Endodermal cell (in vitro differentiated cells): ENCODE measurements at regions not wholly inside any gene's neighbourhood (a gene's known extent, or its start where the extent isn't known, plus 50 kb on each side); places are given as distances from the start of the nearest gene placed in this dataset.
"Not testable (repeated sequence)": the region's sequence is repeated elsewhere in the genome, so short reads cannot be mapped to it uniquely, and the experiment has no call there.

Experiments
- DNase-seq: peaks from one replicate; pipeline ENCODE4 v3.0.0-alpha.2; 2017
- H3K27ac ChIP-seq: 2 replicates; pipeline ENCODE4 v1.5.1; 2013; ENCODE audit warnings: mild to moderate bottlenecking, low read depth, low read length, moderate library complexity
- H3K27me3 ChIP-seq: 2 replicates; pipeline ENCODE4 v1.6.1; 2013; ENCODE audit warnings: mild to moderate bottlenecking, low read length, moderate library complexity; ENCODE audit not compliant: insufficient read depth, control insufficient read depth, poor library complexity, severe bottlenecking
- H3K36me3 ChIP-seq: 2 replicates; pipeline ENCODE4 v1.7.0; 2013; ENCODE audit warnings: mild to moderate bottlenecking, low read length, moderate library complexity; ENCODE audit not compliant: control insufficient read depth, insufficient read depth
- H3K4me1 ChIP-seq: one replicate; pipeline ENCODE4 v1.7.0; 2013; ENCODE audit warnings: low read length; ENCODE audit not compliant: control insufficient read depth, insufficient read depth
- H3K4me3 ChIP-seq: 2 replicates; pipeline ENCODE4 v1.5.1; 2013; ENCODE audit warnings: mild to moderate bottlenecking, low read length, moderate library complexity
- H3K9ac ChIP-seq: 2 replicates; pipeline ENCODE4 v1.6.1; 2013; ENCODE audit warnings: mild to moderate bottlenecking, low read length, moderate library complexity; ENCODE audit not compliant: poor library complexity, severe bottlenecking; ENCODE audit errors: extremely low read depth
- H3K9me3 ChIP-seq: 2 replicates; pipeline ENCODE4 v1.6.1; 2013; ENCODE audit warnings: mild to moderate bottlenecking, low read length, moderate library complexity; ENCODE audit not compliant: control insufficient read depth
- H3K27ac Mint-ChIP-seq: 2 replicates; pipeline ENCODE4 v1.8.0; 2020; ENCODE audit warnings: mixed read lengths
- H3K27me3 Mint-ChIP-seq: 2 replicates; pipeline ENCODE4 v1.8.0; 2021; ENCODE audit warnings: mild to moderate bottlenecking, mixed read lengths; ENCODE audit not compliant: insufficient read depth
- H3K36me3 Mint-ChIP-seq: 2 replicates; pipeline ENCODE4 v1.8.0; 2020; ENCODE audit warnings: low read depth, mixed read lengths
- H3K4me1 Mint-ChIP-seq: 2 replicates; pipeline ENCODE4 v1.8.0; 2020; ENCODE audit warnings: mixed read lengths
- H3K4me3 Mint-ChIP-seq: 2 replicates; pipeline ENCODE4 v1.8.0; 2020; ENCODE audit warnings: mild to moderate bottlenecking, moderate library complexity, mixed read lengths
- H3K9me3 Mint-ChIP-seq: 2 replicates; pipeline ENCODE4 v1.8.0; 2020; ENCODE audit warnings: mild to moderate bottlenecking, mixed read lengths
- CTCF ChIP-seq: fragments of 200-600 bp; sonication (generic); conservative IDR thresholded peaks from 2 replicates; pipeline ENCODE4 v1.5.0; 2021; ENCODE audit warnings: antibody characterized with exemption, mild to moderate bottlenecking
- WGBS, 2 experiments: methylation state at CpG; one replicate each; pipeline versions ENCODE4 v1.1.5 to v1.1.7; 2013; ENCODE audit warnings: missing lambda C conversion rate in 2 of 2, mixed read lengths in 1 of 2; ENCODE audit not compliant: insufficient coverage in 1 of 2, insufficient read length in 1 of 2; 5-methylcytosine and 5-hydroxymethylcytosine counted together

- no peaks in the 10 kb centered on the region for H3K4me1 Mint-ChIP-seq
- no peak overlapping the region for H3K4me3 Mint-ChIP-seq
- WGBS, 2 experiments = 94 to 100% methylated on average over 2 of the region's 2 CpGs
- no peak for DNase-seq
- no peaks in the 10 kb centered on the region for H3K4me1 ChIP-seq
- H3K9me3 ChIP-seq = peaks cover 2% of the 10 kb centered on the region
- no peak overlapping the region for H3K4me3 ChIP-seq
- H3K27me3 Mint-ChIP-seq = no peaks in the 10 kb centered on the region
- H3K27ac Mint-ChIP-seq = no peak overlapping the region
- H3K36me3 ChIP-seq = no peaks in the 10 kb centered on the region
- no peaks in the 10 kb centered on the region for H3K36me3 Mint-ChIP-seq
- H3K27ac ChIP-seq = no peak overlapping the region
- peaks cover under 1% of the 10 kb centered on the region for H3K9me3 Mint-ChIP-seq
- no peak for TF ChIP-seq CTCF
- H3K27me3 ChIP-seq = no peaks in the 10 kb centered on the region
- no peak overlapping the region for H3K9ac ChIP-seq
Measured at GRCh38 chr2:62396880-62397279, 109.1 kb downstream of the TMEM17 start.

- 90 to 91% methylated on average over 3 of the region's 3 CpGs for WGBS, 2 experiments
- no peak overlapping the region for H3K27ac ChIP-seq
- no peaks in the 10 kb centered on the region for H3K36me3 ChIP-seq
- no peak for TF ChIP-seq CTCF
- Mint-ChIP-seq H3K27me3 (no peaks in the 10 kb centered on the region), H3K4me3 (no peak overlapping the region), H3K9me3 (no peaks in the 10 kb centered on the region), H3K36me3 (no peaks in the 10 kb centered on the region), H3K27ac (no peak overlapping the region), H3K4me1 (no peaks in the 10 kb centered on the region)
- H3K9me3 ChIP-seq = no peaks in the 10 kb centered on the region
- no peaks in the 10 kb centered on the region for H3K27me3 ChIP-seq
- H3K9ac ChIP-seq = no peak overlapping the region
- DNase-seq = no peak
- no peak overlapping the region for H3K4me3 ChIP-seq
- no peaks in the 10 kb centered on the region for H3K4me1 ChIP-seq
Measured at GRCh38 chr2:62393293-62393692, 112.7 kb downstream of the TMEM17 start.

GRCh38 chr2:62391696-62392095 is 114.3 kb downstream of the TMEM17 start:
- Mint-ChIP-seq H3K36me3 (peaks cover under 1% of the 10 kb centered on the region), H3K4me1 (no peaks in the 10 kb centered on the region), H3K27ac (no peak overlapping the region), H3K4me3 (no peak overlapping the region), H3K27me3 (no peaks in the 10 kb centered on the region), H3K9me3 (peaks cover 6% of the 10 kb centered on the region)
- Histone ChIP-seq H3K9ac (no peak overlapping the region), H3K4me1 (no peaks in the 10 kb centered on the region), H3K27ac (no peak overlapping the region), H3K9me3 (peaks cover 7% of the 10 kb centered on the region), H3K4me3 (no peak overlapping the region), H3K36me3 (no peaks in the 10 kb centered on the region), H3K27me3 (no peaks in the 10 kb centered on the region)
- WGBS, 2 experiments = 84 to 100% methylated on average over 1 of the region's 1 CpG
- DNase-seq = no peak
- TF ChIP-seq CTCF = no peak

GRCh38 chr2:62386378-62386777 is 119.6 kb downstream of the TMEM17 start:
- not testable (repeated sequence) for H3K27ac ChIP-seq, H3K4me3 ChIP-seq, H3K27ac Mint-ChIP-seq, H3K36me3 Mint-ChIP-seq, H3K9ac ChIP-seq, H3K36me3 ChIP-seq, DNase-seq, H3K27me3 ChIP-seq, H3K4me3 Mint-ChIP-seq, H3K4me1 ChIP-seq
- peaks cover 16% of the 10 kb centered on the region for H3K9me3 ChIP-seq
- 80 to 83% methylated on average over 1 to 2 of the region's 2 CpGs for WGBS, 2 experiments
- H3K27me3 Mint-ChIP-seq = peaks cover 16% of the 10 kb centered on the region
- H3K4me1 Mint-ChIP-seq = peaks cover 12% of the 10 kb centered on the region
- H3K9me3 Mint-ChIP-seq = peaks cover 26% of the 10 kb centered on the region
